ENCODE measurements at regions not wholly inside any gene's neighbourhood (a gene's known extent, or its start where the extent isn't known, plus 50 kb on each side); places are given as distances from the start of the nearest gene placed in this dataset.

DNA sequence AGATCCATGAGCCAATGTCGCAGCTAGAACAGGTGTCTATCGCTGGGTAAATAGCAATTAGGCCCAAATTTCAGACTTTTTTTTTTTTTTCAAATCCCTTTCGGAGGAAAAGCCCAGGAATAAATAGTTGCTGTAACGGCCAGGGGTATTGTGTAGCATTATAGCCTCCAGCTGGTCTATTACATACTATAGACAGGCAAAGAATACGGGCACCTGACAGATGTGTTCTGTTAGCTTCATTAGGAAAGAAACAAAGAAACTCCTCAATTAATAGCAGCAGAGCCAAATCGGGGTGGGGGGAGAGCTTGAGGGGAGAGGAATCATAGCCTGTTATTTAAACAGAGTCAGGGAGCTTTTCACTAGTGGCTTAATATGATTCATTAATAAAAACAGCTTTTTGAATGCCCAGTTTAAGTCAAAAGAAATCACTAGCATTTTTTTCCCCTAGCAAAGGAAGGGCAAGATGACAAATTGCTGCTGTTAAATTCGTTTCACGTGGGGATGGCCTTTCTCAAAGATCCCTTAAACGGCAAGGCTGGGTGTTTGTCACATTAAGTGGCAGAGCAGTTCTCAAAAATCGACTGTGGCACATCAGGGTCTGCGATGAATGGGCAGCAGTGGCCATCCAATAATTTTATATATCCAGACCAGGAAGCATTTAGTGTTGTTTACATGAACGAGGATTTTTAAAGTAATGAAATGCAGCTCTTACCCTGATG lies 139.4 kb downstream of the ID4 start:
- Histone ChIP-seq H3K4me2 (ENCODE audit: low read depth, low read length, poor library complexity, severe bottlenecking) (no peak overlapping the region), H3K36me3 (ENCODE audit: insufficient read depth, low read length) (no peaks in the 10 kb centered on the region), H3K9me3 (ENCODE audit: insufficient read depth, low read depth, low read length) (no peaks in the 10 kb centered on the region), H2AFZ (ENCODE audit: low read length) (no peak overlapping the region), H3K4me3 (ENCODE audit: low read length, poor library complexity, severe bottlenecking) (no peak overlapping the region), H3F3A (ENCODE audit: low read depth) (no peaks in the 10 kb centered on the region), H4K20me1 (ENCODE audit: insufficient read depth, low read length, poor library complexity, severe bottlenecking) (no peaks in the 10 kb centered on the region), H3K4me1 (ENCODE audit: insufficient read depth, low read length, poor library complexity, severe bottlenecking) (no peaks in the 10 kb centered on the region), H3K9me2 (replicated peaks; ENCODE audit: low read depth, low read length) (no peaks in the 10 kb centered on the region), H3K9ac (ENCODE audit: low read depth, low read length, poor library complexity, severe bottlenecking) (no peak overlapping the region), H3K27me3 (ENCODE audit: insufficient read depth, low read length, poor library complexity, severe bottlenecking) (no peaks in the 10 kb centered on the region), H3K79me2 (ENCODE audit: insufficient read depth, low read length) (no peaks in the 10 kb centered on the region)
- no peak for TF ChIP-seq EZH2phosphoT487 (IDR thresholded peaks at IDR 0.05; ENCODE audit: borderline replicate concordance)
- TF ChIP-seq, protein P1, sequence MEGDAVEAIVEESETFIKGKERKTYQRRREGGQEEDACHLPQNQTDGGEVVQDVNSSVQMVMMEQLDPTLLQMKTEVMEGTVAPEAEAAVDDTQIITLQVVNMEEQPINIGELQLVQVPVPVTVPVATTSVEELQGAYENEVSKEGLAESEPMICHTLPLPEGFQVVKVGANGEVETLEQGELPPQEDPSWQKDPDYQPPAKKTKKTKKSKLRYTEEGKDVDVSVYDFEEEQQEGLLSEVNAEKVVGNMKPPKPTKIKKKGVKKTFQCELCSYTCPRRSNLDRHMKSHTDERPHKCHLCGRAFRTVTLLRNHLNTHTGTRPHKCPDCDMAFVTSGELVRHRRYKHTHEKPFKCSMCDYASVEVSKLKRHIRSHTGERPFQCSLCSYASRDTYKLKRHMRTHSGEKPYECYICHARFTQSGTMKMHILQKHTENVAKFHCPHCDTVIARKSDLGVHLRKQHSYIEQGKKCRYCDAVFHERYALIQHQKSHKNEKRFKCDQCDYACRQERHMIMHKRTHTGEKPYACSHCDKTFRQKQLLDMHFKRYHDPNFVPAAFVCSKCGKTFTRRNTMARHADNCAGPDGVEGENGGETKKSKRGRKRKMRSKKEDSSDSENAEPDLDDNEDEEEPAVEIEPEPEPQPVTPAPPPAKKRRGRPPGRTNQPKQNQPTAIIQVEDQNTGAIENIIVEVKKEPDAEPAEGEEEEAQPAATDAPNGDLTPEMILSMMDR (conservative IDR thresholded peaks at IDR 0.05; ENCODE audit: low read length): no peak

DNA sequence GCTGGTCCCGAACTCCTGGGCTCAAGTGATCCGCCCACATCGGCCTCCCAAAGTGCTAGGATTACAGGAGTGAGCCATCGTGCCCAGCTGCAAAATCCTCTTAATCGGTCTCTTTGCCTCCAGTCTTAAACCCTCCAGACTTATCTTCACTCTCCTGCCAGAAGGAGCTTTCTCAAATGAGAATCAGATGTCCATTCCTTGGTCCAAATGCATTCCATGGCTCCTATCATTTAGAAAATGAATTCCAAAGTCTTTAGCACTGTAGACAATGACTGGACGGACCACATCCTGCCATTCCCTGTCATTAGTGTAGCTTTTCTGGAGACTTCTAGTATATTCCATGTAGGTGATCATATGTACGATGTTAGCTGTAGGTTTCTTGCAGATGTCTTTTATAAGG lies 141.9 kb downstream of the ID4 start:
- Histone ChIP-seq H3K36me3 (ENCODE audit: insufficient read depth, low read length) (no peaks in the 10 kb centered on the region), H3K4me3 (ENCODE audit: low read length, poor library complexity, severe bottlenecking) (no peak overlapping the region), H3F3A (ENCODE audit: low read depth) (no peaks in the 10 kb centered on the region), H3K79me2 (ENCODE audit: insufficient read depth, low read length) (no peaks in the 10 kb centered on the region), H4K20me1 (ENCODE audit: insufficient read depth, low read length, poor library complexity, severe bottlenecking) (no peaks in the 10 kb centered on the region), H3K4me1 (ENCODE audit: insufficient read depth, low read length, poor library complexity, severe bottlenecking) (no peaks in the 10 kb centered on the region), H3K9me3 (ENCODE audit: insufficient read depth, low read depth, low read length) (no peaks in the 10 kb centered on the region), H3K27me3 (ENCODE audit: insufficient read depth, low read length, poor library complexity, severe bottlenecking) (no peaks in the 10 kb centered on the region), H3K9ac (ENCODE audit: low read depth, low read length, poor library complexity, severe bottlenecking) (no peak overlapping the region), H3K4me2 (ENCODE audit: low read depth, low read length, poor library complexity, severe bottlenecking) (no peak overlapping the region), H3K9me2 (replicated peaks; ENCODE audit: low read depth, low read length) (no peaks in the 10 kb centered on the region), H2AFZ (ENCODE audit: low read length) (no peak overlapping the region)
- TF ChIP-seq EZH2phosphoT487 (IDR thresholded peaks at IDR 0.05; ENCODE audit: borderline replicate concordance): no peak
- TF ChIP-seq, protein P1 (conservative IDR thresholded peaks at IDR 0.05; ENCODE audit: low read length): no peak

DNA sequence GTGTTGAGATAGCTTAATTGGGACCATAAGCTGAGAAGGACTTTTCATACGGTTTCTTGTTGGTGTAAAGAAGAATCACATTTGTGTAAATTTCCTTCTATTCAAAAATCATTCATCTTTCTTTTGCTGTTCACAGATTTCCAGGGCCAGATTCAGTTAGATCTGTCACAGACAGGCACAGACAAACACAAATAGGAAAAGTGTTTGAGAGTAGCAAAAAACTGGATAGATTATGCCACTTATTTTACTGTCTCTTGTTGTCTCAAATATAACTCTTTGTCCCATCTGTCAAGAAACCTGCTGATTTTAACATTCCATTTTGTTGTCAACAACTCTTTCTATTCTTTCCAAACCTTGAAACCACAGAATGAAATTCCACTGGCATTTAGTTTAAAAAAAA lies 142.8 kb downstream of the ID4 start:
- H3F3A ChIP-seq (ENCODE audit: low read depth): no peaks in the 10 kb centered on the region
- no peaks in the 10 kb centered on the region for H3K79me2 ChIP-seq (ENCODE audit: insufficient read depth, low read length)
- no peaks in the 10 kb centered on the region for H3K4me1 ChIP-seq (ENCODE audit: insufficient read depth, low read length, poor library complexity, severe bottlenecking)
- H4K20me1 ChIP-seq (ENCODE audit: insufficient read depth, low read length, poor library complexity, severe bottlenecking): no peaks in the 10 kb centered on the region
- no peak overlapping the region for H3K4me3 ChIP-seq (ENCODE audit: low read length, poor library complexity, severe bottlenecking)
- no peaks in the 10 kb centered on the region for H3K36me3 ChIP-seq (ENCODE audit: insufficient read depth, low read length)
- TF ChIP-seq EZH2phosphoT487 (IDR thresholded peaks at IDR 0.05; ENCODE audit: borderline replicate concordance): no peak
- TF ChIP-seq, protein P1 (conservative IDR thresholded peaks at IDR 0.05; ENCODE audit: low read length): no peak
- H3K9me2 ChIP-seq (replicated peaks; ENCODE audit: low read depth, low read length): no peaks in the 10 kb centered on the region
- H3K9me3 ChIP-seq (ENCODE audit: insufficient read depth, low read depth, low read length): no peaks in the 10 kb centered on the region
- no peak overlapping the region for H2AFZ ChIP-seq (ENCODE audit: low read length)
- H3K4me2 ChIP-seq (ENCODE audit: low read depth, low read length, poor library complexity, severe bottlenecking): no peak overlapping the region
- H3K27me3 ChIP-seq (ENCODE audit: insufficient read depth, low read length, poor library complexity, severe bottlenecking): no peaks in the 10 kb centered on the region
- H3K9ac ChIP-seq (ENCODE audit: low read depth, low read length, poor library complexity, severe bottlenecking): no peak overlapping the region
